Nephron progenitor cell (in vitro differentiated cells): ENCODE measurements at regions not wholly inside any gene's neighbourhood (a gene's known extent, or its start where the extent isn't known, plus 50 kb on each side); places are given as distances from the start of the nearest gene placed in this dataset.

Experiments used
- DNase-seq: peaks from one replicate; pipeline ENCODE4 v3.0.0; 2021
- H3K27ac Mint-ChIP-seq: 2 replicates; pipeline ENCODE4 v1.8.0; 2021; ENCODE audit warnings: mild to moderate bottlenecking, moderate library complexity, mixed read lengths
- H3K27me3 Mint-ChIP-seq: 2 replicates; pipeline ENCODE4 v1.8.0; 2021; ENCODE audit warnings: mild to moderate bottlenecking, low read depth, mixed read lengths; ENCODE audit not compliant: poor library complexity
- H3K36me3 Mint-ChIP-seq: 2 replicates; pipeline ENCODE4 v1.8.0; 2021; ENCODE audit warnings: low read depth, mixed read lengths
- H3K4me1 Mint-ChIP-seq: 2 replicates; pipeline ENCODE4 v1.8.0; 2021; ENCODE audit warnings: mixed read lengths
- H3K4me3 Mint-ChIP-seq: 2 replicates; pipeline ENCODE4 v1.8.0; 2021; ENCODE audit warnings: mild to moderate bottlenecking, moderate library complexity, mixed read lengths
- H3K9me3 Mint-ChIP-seq: 2 replicates; pipeline ENCODE4 v1.8.0; 2021; ENCODE audit warnings: mild to moderate bottlenecking, moderate library complexity, mixed read lengths
- TF ChIP-seq, protein P1 (sequence below): fragments of 200-600 bp; sonication (generic); IDR thresholded peaks from 2 replicates; pipeline ENCODE4 v1.5.0; 2021; ENCODE audit warnings: antibody characterized with exemption

GRCh38 chrX:43585922-43586321, 70.2 kb upstream of the MAOA start:
- Mint-ChIP-seq H3K36me3 (no peaks in the 10 kb centered on the region), H3K27ac (no peak overlapping the region)

GRCh38 chrX:43586830-43587229, 69.3 kb upstream of the MAOA start:
- Mint-ChIP-seq H3K27ac (no peak overlapping the region), H3K27me3 (no peaks in the 10 kb centered on the region), H3K9me3 (peaks cover 13% of the 10 kb centered on the region), H3K36me3 (no peaks in the 10 kb centered on the region), H3K4me1 (no peaks in the 10 kb centered on the region), H3K4me3 (no peak overlapping the region)
- no peak for DNase-seq
- TF ChIP-seq, protein P1, sequence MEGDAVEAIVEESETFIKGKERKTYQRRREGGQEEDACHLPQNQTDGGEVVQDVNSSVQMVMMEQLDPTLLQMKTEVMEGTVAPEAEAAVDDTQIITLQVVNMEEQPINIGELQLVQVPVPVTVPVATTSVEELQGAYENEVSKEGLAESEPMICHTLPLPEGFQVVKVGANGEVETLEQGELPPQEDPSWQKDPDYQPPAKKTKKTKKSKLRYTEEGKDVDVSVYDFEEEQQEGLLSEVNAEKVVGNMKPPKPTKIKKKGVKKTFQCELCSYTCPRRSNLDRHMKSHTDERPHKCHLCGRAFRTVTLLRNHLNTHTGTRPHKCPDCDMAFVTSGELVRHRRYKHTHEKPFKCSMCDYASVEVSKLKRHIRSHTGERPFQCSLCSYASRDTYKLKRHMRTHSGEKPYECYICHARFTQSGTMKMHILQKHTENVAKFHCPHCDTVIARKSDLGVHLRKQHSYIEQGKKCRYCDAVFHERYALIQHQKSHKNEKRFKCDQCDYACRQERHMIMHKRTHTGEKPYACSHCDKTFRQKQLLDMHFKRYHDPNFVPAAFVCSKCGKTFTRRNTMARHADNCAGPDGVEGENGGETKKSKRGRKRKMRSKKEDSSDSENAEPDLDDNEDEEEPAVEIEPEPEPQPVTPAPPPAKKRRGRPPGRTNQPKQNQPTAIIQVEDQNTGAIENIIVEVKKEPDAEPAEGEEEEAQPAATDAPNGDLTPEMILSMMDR: no peak

More at GRCh38 chrX:43585922-43586321, 70.2 kb upstream of the MAOA start:
- H3K27me3 Mint-ChIP-seq: no peaks in the 10 kb centered on the region
- peaks cover 10% of the 10 kb centered on the region for H3K9me3 Mint-ChIP-seq
- no peak for DNase-seq
- no peaks in the 10 kb centered on the region for H3K4me1 Mint-ChIP-seq
- H3K4me3 Mint-ChIP-seq: no peak overlapping the region
- TF ChIP-seq, protein P1: no peak

DNA sequence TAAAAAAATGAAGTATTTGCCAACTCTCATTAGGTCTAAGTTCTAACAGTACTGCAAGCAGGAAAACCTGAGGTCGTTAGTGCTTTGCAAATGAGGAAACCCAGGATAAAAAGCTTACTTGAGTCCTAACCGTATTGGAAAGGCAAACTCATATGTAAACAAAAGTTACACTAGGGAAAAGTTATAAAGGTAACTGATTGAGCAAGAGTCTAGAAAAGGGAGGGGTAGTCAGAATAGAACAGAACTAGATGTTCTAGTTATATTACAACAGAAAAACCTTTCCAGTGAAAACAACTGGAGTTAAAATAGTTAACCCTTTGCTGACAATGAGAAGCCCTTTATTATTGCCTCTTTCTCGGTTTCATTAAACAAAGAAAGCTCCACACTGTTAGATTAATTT, 66.4 kb upstream of the MAOA start:
- peaks cover 15% of the 10 kb centered on the region for H3K9me3 Mint-ChIP-seq
- H3K36me3 Mint-ChIP-seq: no peaks in the 10 kb centered on the region
- no peak overlapping the region for H3K4me3 Mint-ChIP-seq
- no peak overlapping the region for H3K27ac Mint-ChIP-seq
- H3K4me1 Mint-ChIP-seq: no peaks in the 10 kb centered on the region
- no peak for DNase-seq
- no peaks in the 10 kb centered on the region for H3K27me3 Mint-ChIP-seq
- TF ChIP-seq, protein P1: no peak

DNA sequence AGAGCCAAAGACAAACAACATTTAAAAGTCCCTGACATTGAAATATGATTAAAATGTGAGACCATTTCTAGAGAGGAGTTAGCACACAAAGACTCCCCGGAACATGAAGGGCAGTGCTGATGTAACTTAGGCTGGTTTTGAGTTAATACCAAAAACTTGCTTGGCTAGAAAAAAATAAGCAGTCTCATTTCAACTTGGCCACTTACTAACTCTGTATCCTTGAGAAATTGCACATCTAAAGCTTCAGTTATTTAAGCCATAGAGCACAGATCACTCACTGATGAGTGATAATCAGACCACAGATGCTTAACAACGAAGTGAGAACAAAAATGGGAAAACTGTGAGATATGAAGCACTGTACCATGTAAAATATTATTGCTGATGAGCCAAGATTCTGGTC, 65.9 kb upstream of the MAOA start:
- no peaks in the 10 kb centered on the region for H3K4me1 Mint-ChIP-seq
- no peak overlapping the region for H3K4me3 Mint-ChIP-seq
- TF ChIP-seq, protein P1: no peak
- H3K36me3 Mint-ChIP-seq: no peaks in the 10 kb centered on the region
- no peaks in the 10 kb centered on the region for H3K27me3 Mint-ChIP-seq
- no peak overlapping the region for H3K27ac Mint-ChIP-seq
- H3K9me3 Mint-ChIP-seq: peaks cover 15% of the 10 kb centered on the region
- DNase-seq: no peak

DNA sequence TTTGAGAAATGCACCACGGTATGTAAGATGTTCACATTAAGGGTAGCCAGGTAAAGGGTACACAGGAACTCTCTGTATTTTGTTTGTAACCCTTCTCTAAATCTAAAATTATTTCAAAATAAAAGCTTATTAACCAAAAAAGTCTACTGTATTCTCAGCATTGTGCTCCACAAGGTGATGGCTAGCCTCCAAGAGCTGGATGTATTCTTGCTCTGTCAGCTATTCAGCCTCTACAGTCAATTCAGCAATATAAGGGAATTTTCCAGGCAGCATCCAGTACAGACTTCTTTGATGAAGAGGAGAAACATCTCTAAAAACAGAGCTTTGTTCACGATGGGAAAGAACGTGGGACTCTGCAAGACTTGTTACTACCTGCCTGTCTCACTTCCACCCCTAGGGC, 63.5 kb upstream of the MAOA start:
- H3K36me3 Mint-ChIP-seq: no peaks in the 10 kb centered on the region
- H3K27me3 Mint-ChIP-seq: no peaks in the 10 kb centered on the region
- TF ChIP-seq, protein P1: no peak
- no peaks in the 10 kb centered on the region for H3K4me1 Mint-ChIP-seq
- H3K27ac Mint-ChIP-seq: no peak overlapping the region
- no peak overlapping the region for H3K4me3 Mint-ChIP-seq
- no peak for DNase-seq
- H3K9me3 Mint-ChIP-seq: peaks cover 15% of the 10 kb centered on the region

- no peak overlapping the region for H3K4me3 Mint-ChIP-seq
- H3K27ac Mint-ChIP-seq: no peak overlapping the region
- no peaks in the 10 kb centered on the region for H3K36me3 Mint-ChIP-seq
- TF ChIP-seq, protein P1: no peak
- H3K27me3 Mint-ChIP-seq: no peaks in the 10 kb centered on the region
- no peak for DNase-seq
- H3K9me3 Mint-ChIP-seq: peaks cover 10% of the 10 kb centered on the region
- no peaks in the 10 kb centered on the region for H3K4me1 Mint-ChIP-seq
Observed at GRCh38 chrX:43595931-43596330, 60.2 kb upstream of the MAOA start.
